ENCODE measurements at regions not wholly inside any gene's neighbourhood (a gene's known extent, or its start where the extent isn't known, plus 50 kb on each side); places are given as distances from the start of the nearest gene placed in this dataset.

DNA sequence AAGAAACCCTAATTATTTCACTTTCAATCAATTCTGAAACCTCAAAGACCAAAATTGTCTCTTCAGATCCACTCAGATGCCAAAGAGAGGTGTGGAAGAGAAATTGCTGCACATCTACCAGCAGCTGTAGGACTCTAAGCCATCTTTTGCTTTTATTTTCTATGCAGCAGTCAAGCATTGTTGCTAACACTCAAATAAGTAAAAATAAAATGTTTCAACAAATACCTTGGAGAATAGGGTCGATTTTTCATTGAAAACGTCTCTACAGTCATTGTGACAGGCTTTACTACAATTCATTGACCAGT lies 66.4 kb upstream of the CFAP20DC start:
- TF ChIP-seq, protein P1, sequence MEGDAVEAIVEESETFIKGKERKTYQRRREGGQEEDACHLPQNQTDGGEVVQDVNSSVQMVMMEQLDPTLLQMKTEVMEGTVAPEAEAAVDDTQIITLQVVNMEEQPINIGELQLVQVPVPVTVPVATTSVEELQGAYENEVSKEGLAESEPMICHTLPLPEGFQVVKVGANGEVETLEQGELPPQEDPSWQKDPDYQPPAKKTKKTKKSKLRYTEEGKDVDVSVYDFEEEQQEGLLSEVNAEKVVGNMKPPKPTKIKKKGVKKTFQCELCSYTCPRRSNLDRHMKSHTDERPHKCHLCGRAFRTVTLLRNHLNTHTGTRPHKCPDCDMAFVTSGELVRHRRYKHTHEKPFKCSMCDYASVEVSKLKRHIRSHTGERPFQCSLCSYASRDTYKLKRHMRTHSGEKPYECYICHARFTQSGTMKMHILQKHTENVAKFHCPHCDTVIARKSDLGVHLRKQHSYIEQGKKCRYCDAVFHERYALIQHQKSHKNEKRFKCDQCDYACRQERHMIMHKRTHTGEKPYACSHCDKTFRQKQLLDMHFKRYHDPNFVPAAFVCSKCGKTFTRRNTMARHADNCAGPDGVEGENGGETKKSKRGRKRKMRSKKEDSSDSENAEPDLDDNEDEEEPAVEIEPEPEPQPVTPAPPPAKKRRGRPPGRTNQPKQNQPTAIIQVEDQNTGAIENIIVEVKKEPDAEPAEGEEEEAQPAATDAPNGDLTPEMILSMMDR (IDR thresholded peaks at IDR 0.05; ENCODE audit: poor library complexity) = no peak
- TF ChIP-seq EZH2 (IDR thresholded peaks at IDR 0.05; ENCODE audit: borderline replicate concordance) = no peak

Measured in hepatocyte (in vitro differentiated cells).